Suppressor macrophage treated with lipopolysaccharide for 4 hours (primary cell): ENCODE measurements at regions not wholly inside any gene's neighbourhood (a gene's known extent, or its start where the extent isn't known, plus 50 kb on each side); places are given as distances from the start of the nearest gene placed in this dataset.
"Not testable (repeated sequence)": the region's sequence is repeated elsewhere in the genome, so short reads cannot be mapped to it uniquely, and the experiment has no call there.

Experiments used
- DNase-seq: peaks from one replicate; pipeline ENCODE4 v3.0.0-alpha.2; 2020

GRCh38 chr12:40431169-40431568, 206.4 kb downstream of the LRRK2 start:
- no peak for DNase-seq

- no peak for DNase-seq
Observed at GRCh38 chr12:40435251-40435650, 210.5 kb downstream of the LRRK2 start.

GRCh38 chr12:40435951-40436350, 211.2 kb downstream of the LRRK2 start:
- no peak for DNase-seq

GRCh38 chr12:40436564-40436963, 211.8 kb downstream of the LRRK2 start:
- DNase-seq: peak; percentile 1

GRCh38 chr12:40439771-40440492, 215.1 kb downstream of the LRRK2 start:
- DNase-seq: no peak

GRCh38 chr12:40444174-40444573, 219.4 kb downstream of the LRRK2 start:
- DNase-seq: no peak

- DNase-seq: peak; percentile 15
Observed at GRCh38 chr12:40446385-40446784, 221.6 kb downstream of the LRRK2 start.

- DNase-seq: not testable (repeated sequence)
Observed at GRCh38 chr12:40448523-40448922, 223.7 kb downstream of the LRRK2 start.

- no peak for DNase-seq
Observed at GRCh38 chr12:40451661-40452060, 226.9 kb downstream of the LRRK2 start.

- no peak for DNase-seq
Observed at GRCh38 chr12:40464121-40464520, 228.1 kb upstream of the CNTN1 start.

GRCh38 chr12:40469736-40470135, 222.5 kb upstream of the CNTN1 start:
- no peak for DNase-seq

GRCh38 chr12:40473962-40474361, 218.3 kb upstream of the CNTN1 start:
- DNase-seq: no peak

- DNase-seq: no peak
Observed at GRCh38 chr12:40474630-40475029, 217.6 kb upstream of the CNTN1 start.

GRCh38 chr12:40499856-40500255, 192.4 kb upstream of the CNTN1 start:
- no peak for DNase-seq

- DNase-seq: peak; percentile 20
Observed at GRCh38 chr12:40502322-40502721, 189.9 kb upstream of the CNTN1 start.

- DNase-seq: no peak
Observed at GRCh38 chr12:40505327-40505726, 186.9 kb upstream of the CNTN1 start.

GRCh38 chr12:40508421-40508820, 183.8 kb upstream of the CNTN1 start:
- DNase-seq: no peak

- no peak for DNase-seq
Observed at GRCh38 chr12:40511341-40511740, 180.9 kb upstream of the CNTN1 start.

- DNase-seq: peak; percentile 25
Observed at GRCh38 chr12:40515041-40515816, 177.0 kb upstream of the CNTN1 start.

GRCh38 chr12:40522837-40523236, 169.4 kb upstream of the CNTN1 start:
- no peak for DNase-seq

GRCh38 chr12:40525054-40525453, 167.2 kb upstream of the CNTN1 start:
- peak; percentile 12 for DNase-seq

- DNase-seq: no peak
Observed at GRCh38 chr12:40534828-40535227, 157.4 kb upstream of the CNTN1 start.

GRCh38 chr12:40551466-40551865, 140.8 kb upstream of the CNTN1 start:
- no peak for DNase-seq

- DNase-seq: no peak
Observed at GRCh38 chr12:40552868-40553267, 139.4 kb upstream of the CNTN1 start.
